ENCODE measurements at regions not wholly inside any gene's neighbourhood (a gene's known extent, or its start where the extent isn't known, plus 50 kb on each side); places are given as distances from the start of the nearest gene placed in this dataset.

GRCh38 chr6:53744321-53744720, 50.5 kb upstream of the LRRC1 start:
- DNase-seq (ENCODE audit: low read depth): no peak

GRCh38 chr6:53741034-53741823, 53.6 kb upstream of the LRRC1 start:
- DNase-seq (ENCODE audit: low read depth): no peak

DNA sequence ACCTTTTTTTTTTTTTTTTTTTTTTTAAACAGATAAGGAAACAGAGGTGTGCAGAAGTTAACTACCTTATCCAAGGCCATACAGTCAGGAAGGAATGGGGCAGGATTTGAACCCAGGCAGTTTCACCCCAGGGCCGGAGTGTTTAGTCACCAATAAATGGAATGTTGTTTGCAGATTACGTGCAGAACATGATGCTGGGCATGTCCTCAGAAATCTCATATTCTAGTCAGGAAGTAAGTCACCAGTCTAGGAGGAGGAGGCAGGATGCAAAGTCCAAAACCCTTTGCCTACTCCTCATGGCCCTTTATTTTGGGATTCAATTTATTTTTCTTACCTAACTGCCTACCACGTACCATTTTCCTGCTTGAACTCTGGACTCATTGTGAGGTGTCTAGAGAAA, 57.1 kb upstream of the LRRC1 start:
- no peak for DNase-seq (ENCODE audit: low read depth)

GRCh38 chr6:53735896-53736295, 58.9 kb upstream of the LRRC1 start:
- DNase-seq (ENCODE audit: low read depth): no peak

DNA sequence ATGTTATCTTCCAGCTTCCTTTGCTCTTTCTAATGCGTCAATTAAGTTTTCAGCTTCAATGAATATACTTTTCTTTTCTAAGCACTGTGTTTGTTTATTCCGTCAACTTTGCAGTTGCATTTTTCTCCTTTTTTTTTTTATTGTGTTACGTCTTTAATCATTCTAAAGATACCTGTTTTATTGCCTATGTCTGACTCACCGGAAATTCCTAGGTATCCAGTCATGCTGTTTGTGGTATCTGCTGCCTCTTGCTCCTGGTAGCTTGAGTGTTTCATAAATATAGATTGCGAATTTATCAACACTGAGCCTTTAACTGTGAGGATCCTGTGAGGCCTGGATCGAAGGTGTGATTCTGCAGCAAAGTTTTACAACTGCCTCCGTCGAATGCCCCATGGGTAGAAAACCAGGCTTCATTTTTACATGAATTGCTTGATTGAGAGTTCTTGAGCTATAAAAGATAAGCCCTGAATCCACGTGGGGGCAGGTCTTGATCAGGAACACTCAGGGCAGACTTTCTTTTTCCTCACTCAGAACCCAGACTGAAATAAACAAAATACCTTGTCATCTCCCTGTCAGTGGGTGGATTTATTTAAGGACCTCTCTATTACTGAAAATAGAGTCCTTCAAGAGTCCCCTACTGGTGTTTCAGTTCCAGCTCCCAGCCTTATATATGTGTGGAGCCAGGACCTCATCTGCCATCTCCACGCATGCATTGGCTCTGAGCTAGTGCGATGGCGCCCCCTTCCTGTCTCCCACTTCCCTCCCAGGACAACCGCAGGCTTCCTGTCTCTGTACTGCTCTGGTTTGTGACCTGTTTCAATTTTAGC, 60.1 kb upstream of the LRRC1 start:
- DNase-seq (ENCODE audit: low read depth): no peak

- no peak for DNase-seq (ENCODE audit: low read depth)
Observed at GRCh38 chr6:53731866-53732636, 62.8 kb upstream of the LRRC1 start.

DNA sequence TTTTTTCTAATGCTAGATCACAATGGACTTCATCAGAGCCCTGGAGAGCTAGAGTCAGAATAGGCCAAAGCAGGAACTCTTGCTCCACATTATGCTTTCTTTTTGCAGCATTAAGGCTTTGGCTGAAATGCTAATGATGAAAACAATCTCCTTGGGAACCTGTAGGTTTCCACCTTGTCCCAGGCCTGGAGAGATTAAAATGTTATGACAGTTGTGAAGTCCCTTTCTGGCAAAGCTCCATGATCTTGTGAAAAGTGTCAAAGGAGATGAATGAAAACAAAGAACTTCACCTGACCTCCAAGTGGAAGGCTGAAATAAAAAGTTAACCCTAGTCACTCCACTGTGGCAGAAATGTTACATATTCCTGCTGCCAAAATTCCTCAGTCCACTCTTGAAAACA, 64.0 kb upstream of the LRRC1 start:
- DNase-seq (ENCODE audit: low read depth): no peak

DNA sequence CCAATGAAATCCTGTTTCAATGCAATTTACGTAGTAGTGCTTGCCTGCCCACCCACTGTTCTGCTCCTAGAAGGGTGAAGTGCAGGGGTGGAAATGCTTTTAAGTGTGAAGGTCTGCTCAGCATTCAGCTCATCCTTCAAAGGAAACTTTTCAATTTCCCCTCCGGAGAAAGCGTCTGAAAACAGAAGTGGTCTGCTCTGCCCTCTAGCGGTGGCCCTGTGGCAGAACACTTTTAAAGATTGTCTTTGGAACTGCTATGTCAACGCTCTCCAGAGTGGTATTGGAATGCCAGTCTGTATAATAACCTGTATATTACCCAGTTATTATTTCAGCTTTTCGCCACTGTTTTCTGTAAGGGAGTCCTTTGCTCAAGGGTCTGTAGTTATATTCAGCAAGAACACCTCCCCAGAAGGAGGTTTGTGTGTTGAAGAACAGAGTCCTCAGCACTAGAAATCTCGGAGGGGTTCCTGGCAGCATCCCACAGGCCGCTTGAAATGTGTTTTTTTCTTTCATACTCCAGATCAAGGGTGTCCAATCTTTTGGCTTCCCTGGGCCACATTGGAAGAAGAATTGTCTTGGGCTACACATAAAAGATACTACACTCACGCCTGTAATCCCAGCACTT, 63.1 kb upstream of the KLHL31 start:
- peak; percentile 20 for DNase-seq (ENCODE audit: low read depth)

DNA sequence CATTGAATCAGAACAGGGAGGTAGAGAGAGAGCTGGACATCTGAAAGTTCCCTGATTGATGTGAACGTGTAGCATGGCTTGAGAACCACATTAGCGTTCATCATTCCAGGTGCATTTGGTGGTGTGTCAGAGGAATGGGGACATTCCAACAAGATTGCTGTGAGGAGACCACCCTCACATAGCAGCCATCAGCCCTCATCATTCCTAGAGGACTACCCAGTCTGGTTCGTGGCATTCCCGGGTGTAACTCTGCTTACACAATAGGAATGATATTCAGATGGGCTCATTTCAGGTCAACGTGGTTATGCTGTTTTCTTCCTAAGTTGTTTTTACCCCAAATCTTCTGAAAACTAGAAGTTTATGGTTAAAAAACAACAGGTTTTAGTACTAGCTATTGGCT, 62.2 kb upstream of the KLHL31 start:
- DNase-seq (ENCODE audit: low read depth): no peak

- DNase-seq (ENCODE audit: low read depth): peak; percentile 57
Observed at GRCh38 chr6:53725791-53726575, 60.4 kb upstream of the KLHL31 start.

DNA sequence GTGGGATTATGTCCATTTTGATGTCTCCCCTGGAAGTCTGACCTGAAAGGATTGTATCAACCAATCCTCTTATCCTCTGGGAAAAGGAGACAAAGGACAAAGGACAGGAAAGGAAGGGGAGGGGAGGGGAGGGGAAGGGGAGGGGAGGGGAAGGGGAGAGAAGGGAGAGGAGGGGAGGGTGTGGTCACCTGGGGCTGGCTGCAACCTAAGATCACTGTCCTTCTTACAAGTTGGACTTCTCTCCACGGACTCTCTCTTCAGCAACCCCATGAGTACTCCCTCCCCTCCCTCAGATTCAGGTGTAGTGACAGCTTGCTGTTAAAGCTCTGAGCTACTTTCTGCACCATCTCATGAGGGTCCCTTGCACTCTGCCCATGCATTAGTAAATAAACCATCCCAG, 58.9 kb upstream of the KLHL31 start:
- no peak for DNase-seq (ENCODE audit: low read depth)

DNA sequence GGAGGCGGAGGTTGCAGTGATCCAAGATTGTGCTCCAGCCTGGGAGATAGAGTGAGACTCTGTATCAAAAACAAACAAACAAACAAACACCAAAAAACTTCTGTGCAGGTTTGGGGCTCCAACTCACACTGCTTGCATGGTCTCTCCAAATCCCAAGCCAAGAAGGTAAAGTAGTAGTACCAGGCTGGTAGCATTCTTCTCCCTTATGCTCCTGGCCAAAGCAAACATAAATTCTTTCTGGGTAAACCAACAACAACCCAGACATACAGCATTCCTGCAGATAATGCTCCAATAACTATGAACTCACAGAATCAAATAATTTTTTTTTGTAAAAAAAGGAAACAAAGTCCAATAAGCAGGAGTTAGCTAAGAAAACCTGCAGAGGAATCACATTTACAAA, 57.8 kb upstream of the KLHL31 start:
- DNase-seq (ENCODE audit: low read depth): no peak

GRCh38 chr6:53721766-53722165, 56.2 kb upstream of the KLHL31 start:
- no peak for DNase-seq (ENCODE audit: low read depth)

- DNase-seq (ENCODE audit: low read depth): no peak
Observed at GRCh38 chr6:53718597-53719460, 53.3 kb upstream of the KLHL31 start.

DNA sequence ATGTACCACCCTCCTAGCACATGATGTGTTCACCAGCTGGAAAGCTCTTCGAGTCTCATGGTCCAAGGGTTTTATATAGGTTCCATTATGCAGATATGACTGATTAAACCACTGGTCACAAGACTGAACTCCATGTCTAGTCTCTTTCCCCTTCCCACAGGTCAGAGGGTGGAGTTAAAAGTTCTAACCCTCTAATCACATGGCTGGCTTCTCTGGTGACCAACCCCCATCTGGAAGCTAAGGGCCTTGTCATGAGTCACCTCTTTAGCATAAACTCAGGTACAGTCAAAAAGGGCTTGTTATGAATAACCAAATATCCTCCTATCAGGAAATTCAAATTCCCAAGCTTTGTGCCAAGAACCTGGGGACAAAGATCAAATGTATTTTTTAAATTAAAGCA, 52.0 kb upstream of the KLHL31 start:
- DNase-seq (ENCODE audit: low read depth): no peak

- no peak for DNase-seq (ENCODE audit: low read depth)
Observed at GRCh38 chr6:53715434-53715833, 49.9 kb upstream of the KLHL31 start.
